ENCODE measurements at regions not wholly inside any gene's neighbourhood (a gene's known extent, or its start where the extent isn't known, plus 50 kb on each side); places are given as distances from the start of the nearest gene placed in this dataset.

DNA sequence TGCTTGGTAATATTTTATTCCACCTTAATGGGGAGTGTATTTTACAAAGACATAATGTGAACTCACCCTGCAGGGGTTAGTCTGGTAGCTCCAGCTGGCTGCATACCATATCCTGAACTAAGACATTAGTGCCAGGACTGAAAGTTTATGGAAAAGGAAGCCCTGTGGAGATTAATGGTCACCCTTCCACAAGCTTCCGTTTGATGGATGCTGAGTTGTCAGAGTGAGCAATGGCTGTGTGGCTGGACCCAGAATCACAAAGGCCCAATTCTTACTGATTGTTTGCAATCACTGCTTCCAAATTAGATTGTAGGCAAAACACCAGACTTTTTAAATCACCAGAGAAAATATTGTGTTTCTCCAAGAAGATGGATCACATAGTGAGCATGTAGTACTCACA is 90.1 kb upstream of the TRPC7 start:
- TF ChIP-seq CTCF (conservative IDR thresholded peaks at IDR 0.05 in 1 of 2, IDR thresholded peaks at IDR 0.05 in 1 of 2; ENCODE audit: low read depth in 1 of 2, low read length in 2 of 2) (no peak), EZH2 (IDR thresholded peaks at IDR 0.05; ENCODE audit: low read length, missing control alignments) (no peak)
